Type B pancreatic cell (in vitro differentiated cells): ENCODE measurements at regions not wholly inside any gene's neighbourhood (a gene's known extent, or its start where the extent isn't known, plus 50 kb on each side); places are given as distances from the start of the nearest gene placed in this dataset.
"Not testable (repeated sequence)": the region's sequence is repeated elsewhere in the genome, so short reads cannot be mapped to it uniquely, and the experiment has no call there.

Source experiments
- DNase-seq: peaks from one replicate; pipeline ENCODE4 v3.0.0; 2021; ENCODE audit warnings: mixed read lengths; ENCODE audit not compliant: unreplicated experiment; ENCODE audit errors: extremely low spot score
- H3K27ac Mint-ChIP-seq: 2 replicates; pipeline ENCODE4 v1.8.0; 2021; ENCODE audit warnings: mild to moderate bottlenecking, mixed read lengths
- H3K27me3 Mint-ChIP-seq: 2 replicates; pipeline ENCODE4 v1.8.0; 2021; ENCODE audit warnings: mixed read lengths
- H3K36me3 Mint-ChIP-seq: 2 replicates; pipeline ENCODE4 v1.8.0; 2021; ENCODE audit warnings: mixed read lengths
- H3K4me1 Mint-ChIP-seq: one replicate; pipeline ENCODE4 v1.8.0; 2021; ENCODE audit warnings: mixed read lengths; ENCODE audit not compliant: unreplicated experiment
- H3K4me3 Mint-ChIP-seq: 2 replicates; pipeline ENCODE4 v1.8.0; 2021; ENCODE audit warnings: mild to moderate bottlenecking, mixed read lengths
- H3K9me3 Mint-ChIP-seq: 2 replicates; pipeline ENCODE4 v1.8.0; 2021; ENCODE audit warnings: mixed read lengths
- TF ChIP-seq, protein P1 (sequence below): fragments of 200-600 bp; sonication (generic); conservative IDR thresholded peaks from 2 replicates; pipeline ENCODE4 v1.5.0; 2021; ENCODE audit warnings: antibody characterized with exemption, mild to moderate bottlenecking

DNA sequence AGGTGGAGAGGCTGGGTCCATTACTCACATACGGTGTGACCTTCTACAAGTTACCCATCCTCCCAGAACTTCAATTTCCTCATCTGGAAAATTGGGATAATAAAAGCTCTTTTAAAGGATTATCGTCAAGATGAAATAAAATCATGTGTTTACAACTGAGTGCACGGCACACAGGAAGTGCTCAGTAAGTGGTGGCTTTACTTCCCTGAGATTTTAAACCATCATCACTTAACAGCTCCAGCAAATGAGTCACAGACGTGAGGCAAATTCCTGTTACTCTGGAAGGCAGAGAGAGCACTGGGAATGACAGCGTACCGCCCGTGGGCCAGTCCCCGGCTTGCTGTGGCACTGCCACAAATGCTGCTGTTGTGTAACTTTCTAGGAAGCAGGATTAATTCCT is 64.1 kb downstream of the MRPL57 start:
- Mint-ChIP-seq H3K4me1 (no peaks in the 10 kb centered on the region), H3K36me3 (no peaks in the 10 kb centered on the region), H3K9me3 (no peaks in the 10 kb centered on the region), H3K27ac (no peak overlapping the region), H3K4me3 (no peak overlapping the region), H3K27me3 (no peaks in the 10 kb centered on the region)
- TF ChIP-seq, protein P1, sequence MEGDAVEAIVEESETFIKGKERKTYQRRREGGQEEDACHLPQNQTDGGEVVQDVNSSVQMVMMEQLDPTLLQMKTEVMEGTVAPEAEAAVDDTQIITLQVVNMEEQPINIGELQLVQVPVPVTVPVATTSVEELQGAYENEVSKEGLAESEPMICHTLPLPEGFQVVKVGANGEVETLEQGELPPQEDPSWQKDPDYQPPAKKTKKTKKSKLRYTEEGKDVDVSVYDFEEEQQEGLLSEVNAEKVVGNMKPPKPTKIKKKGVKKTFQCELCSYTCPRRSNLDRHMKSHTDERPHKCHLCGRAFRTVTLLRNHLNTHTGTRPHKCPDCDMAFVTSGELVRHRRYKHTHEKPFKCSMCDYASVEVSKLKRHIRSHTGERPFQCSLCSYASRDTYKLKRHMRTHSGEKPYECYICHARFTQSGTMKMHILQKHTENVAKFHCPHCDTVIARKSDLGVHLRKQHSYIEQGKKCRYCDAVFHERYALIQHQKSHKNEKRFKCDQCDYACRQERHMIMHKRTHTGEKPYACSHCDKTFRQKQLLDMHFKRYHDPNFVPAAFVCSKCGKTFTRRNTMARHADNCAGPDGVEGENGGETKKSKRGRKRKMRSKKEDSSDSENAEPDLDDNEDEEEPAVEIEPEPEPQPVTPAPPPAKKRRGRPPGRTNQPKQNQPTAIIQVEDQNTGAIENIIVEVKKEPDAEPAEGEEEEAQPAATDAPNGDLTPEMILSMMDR = no peak
- DNase-seq = no peak

DNA sequence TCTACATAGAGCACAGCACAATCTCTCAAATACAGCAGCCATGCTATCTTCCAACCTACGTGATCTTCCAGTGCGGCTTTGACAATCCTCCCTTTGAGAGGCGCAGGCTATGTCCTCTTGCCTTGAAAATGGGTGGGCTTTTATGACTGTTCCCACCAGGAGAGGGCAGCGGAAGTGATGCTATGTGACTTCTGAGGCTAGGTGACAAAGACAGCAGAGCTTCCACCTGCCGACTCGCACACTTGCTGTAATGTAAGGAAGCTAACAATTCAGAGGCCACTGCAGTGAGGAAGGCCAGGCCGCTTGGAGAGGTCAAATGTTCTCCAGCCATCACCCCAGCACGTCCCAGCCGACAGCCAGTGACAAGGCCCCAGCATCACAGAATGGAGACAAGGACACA is 65.8 kb downstream of the MRPL57 start:
- Mint-ChIP-seq H3K4me1 (no peaks in the 10 kb centered on the region), H3K27me3 (no peaks in the 10 kb centered on the region), H3K4me3 (no peak overlapping the region), H3K36me3 (no peaks in the 10 kb centered on the region), H3K9me3 (no peaks in the 10 kb centered on the region), H3K27ac (no peak overlapping the region)
- DNase-seq = no peak
- TF ChIP-seq, protein P1 = peak; percentile 56

DNA sequence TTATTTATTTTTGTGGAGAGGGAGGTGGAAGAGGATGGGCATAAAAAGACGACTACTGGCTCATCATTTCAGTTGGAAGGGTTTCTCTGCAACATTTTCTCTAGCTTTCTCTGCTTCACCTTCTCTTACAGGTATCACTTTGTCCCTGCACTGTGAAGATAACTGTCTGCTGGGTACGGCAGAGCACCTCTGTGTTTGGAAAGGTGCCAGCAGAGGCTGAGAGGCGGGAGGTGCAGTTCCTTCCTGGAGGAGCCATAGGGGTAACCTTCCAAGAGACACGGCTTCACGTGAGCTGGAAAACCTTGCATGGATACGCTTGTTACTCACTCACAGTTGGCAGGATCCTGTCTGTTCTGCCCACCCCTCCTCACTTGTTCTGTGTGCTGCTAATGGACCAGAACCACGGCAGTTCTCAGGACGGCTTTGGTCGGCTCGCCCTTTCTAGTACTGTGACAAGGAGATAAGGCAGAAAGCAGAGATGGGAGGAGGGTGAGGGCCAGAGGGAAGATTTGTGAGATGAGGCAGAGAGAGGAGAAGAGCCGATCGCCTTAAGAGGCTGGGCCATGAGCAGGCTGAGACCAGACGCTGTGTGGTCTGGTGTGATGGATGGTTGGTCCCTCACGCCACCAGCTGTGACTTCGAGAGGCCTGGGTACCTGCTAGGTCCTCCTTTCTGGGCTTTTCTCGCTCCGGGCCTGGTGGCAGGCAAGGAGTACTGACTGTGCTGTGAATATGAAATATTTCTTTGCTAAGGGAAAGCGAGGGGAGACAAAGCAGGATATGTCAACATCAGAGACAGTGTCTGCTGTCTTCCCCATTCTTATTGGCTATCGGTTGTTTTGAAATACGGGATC is 66.8 kb downstream of the MRPL57 start:
- Mint-ChIP-seq H3K4me1 (no peaks in the 10 kb centered on the region), H3K27me3 (peaks cover 5% of the 10 kb centered on the region), H3K27ac (no peak overlapping the region), H3K9me3 (no peaks in the 10 kb centered on the region), H3K36me3 (no peaks in the 10 kb centered on the region), H3K4me3 (no peak overlapping the region)
- DNase-seq = no peak
- TF ChIP-seq, protein P1 = no peak

GRCh38 chr13:21243898-21244184 is 67.4 kb downstream of the MRPL57 start:
- H3K4me3 Mint-ChIP-seq, H3K27ac Mint-ChIP-seq, H3K4me1 Mint-ChIP-seq, H3K9me3 Mint-ChIP-seq, H3K36me3 Mint-ChIP-seq, H3K27me3 Mint-ChIP-seq, DNase-seq: not testable (repeated sequence)

GRCh38 chr13:21246761-21247452 is 70.4 kb downstream of the MRPL57 start:
- DNase-seq = no peak
- Mint-ChIP-seq H3K4me3 (no peak overlapping the region), H3K36me3 (no peaks in the 10 kb centered on the region), H3K4me1 (no peaks in the 10 kb centered on the region), H3K9me3 (peaks cover 3% of the 10 kb centered on the region), H3K27ac (no peak overlapping the region), H3K27me3 (peaks cover 8% of the 10 kb centered on the region)
- TF ChIP-seq, protein P1 = no peak

DNA sequence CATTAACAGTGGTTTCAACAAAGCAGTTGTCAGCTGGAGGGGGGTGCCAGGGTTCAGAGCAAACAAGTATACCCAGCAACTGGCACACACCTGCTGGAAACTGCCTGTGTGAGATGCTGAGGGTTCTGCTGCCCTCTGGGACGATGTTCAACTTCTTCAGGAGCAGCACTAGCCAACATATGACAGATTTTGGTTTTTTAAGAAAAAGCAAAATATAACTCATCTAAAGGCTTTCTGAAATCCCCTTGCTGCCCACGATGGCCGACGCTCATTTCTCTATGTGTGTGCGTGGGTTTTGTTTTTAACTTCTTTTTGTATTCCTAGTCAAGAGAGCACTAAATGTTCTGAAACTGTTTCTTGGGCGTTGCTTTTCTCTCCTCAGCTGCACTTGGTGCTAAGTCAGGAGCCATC is 79.9 kb downstream of the MRPL57 start:
- no peaks in the 10 kb centered on the region for H3K4me1 Mint-ChIP-seq
- no peak overlapping the region for H3K4me3 Mint-ChIP-seq
- peaks cover 7% of the 10 kb centered on the region for H3K27me3 Mint-ChIP-seq
- TF ChIP-seq, protein P1 = no peak
- no peaks in the 10 kb centered on the region for H3K36me3 Mint-ChIP-seq
- no peak for DNase-seq
- H3K9me3 Mint-ChIP-seq = peaks cover 5% of the 10 kb centered on the region
- H3K27ac Mint-ChIP-seq = no peak overlapping the region
